ENCODE measurements at regions not wholly inside any gene's neighbourhood (a gene's known extent, or its start where the extent isn't known, plus 50 kb on each side); places are given as distances from the start of the nearest gene placed in this dataset.
"Not testable (repeated sequence)": the region's sequence is repeated elsewhere in the genome, so short reads cannot be mapped to it uniquely, and the experiment has no call there.

GRCh38 chr6:14390805-14391204, 273.2 kb downstream of the CD83 start:
- DNase-seq (ENCODE audit: low read depth in 2 of 2): no peak

GRCh38 chr6:14393910-14394309, 276.3 kb downstream of the CD83 start:
- DNase-seq (ENCODE audit: low read depth in 2 of 2): no peak

GRCh38 chr6:14396392-14396791, 278.8 kb downstream of the CD83 start:
- DNase-seq (ENCODE audit: low read depth in 2 of 2): no peak

- no peak for DNase-seq (ENCODE audit: low read depth in 2 of 2)
Observed at GRCh38 chr6:14396826-14397517, 279.4 kb downstream of the CD83 start.

- DNase-seq (ENCODE audit: low read depth in 2 of 2): no peak
Observed at GRCh38 chr6:14397518-14397901, 279.9 kb downstream of the CD83 start.

- no peak for DNase-seq (ENCODE audit: low read depth in 2 of 2)
Observed at GRCh38 chr6:14398953-14399352, 281.4 kb downstream of the CD83 start.

- DNase-seq (ENCODE audit: low read depth in 2 of 2): no peak
Observed at GRCh38 chr6:14399635-14400034, 282.1 kb downstream of the CD83 start.

- DNase-seq (ENCODE audit: low read depth in 2 of 2): no peak
Observed at GRCh38 chr6:14401246-14401645, 283.7 kb downstream of the CD83 start.

GRCh38 chr6:14406614-14407331, 289.2 kb downstream of the CD83 start:
- DNase-seq (ENCODE audit: low read depth in 2 of 2): no peak

GRCh38 chr6:14408446-14408845, 290.9 kb downstream of the CD83 start:
- DNase-seq (ENCODE audit: low read depth in 2 of 2): no peak

- no peak for DNase-seq (ENCODE audit: low read depth in 2 of 2)
Observed at GRCh38 chr6:14412026-14412425, 294.5 kb downstream of the CD83 start.

- DNase-seq (ENCODE audit: low read depth in 2 of 2): no peak
Observed at GRCh38 chr6:14415452-14415851, 297.9 kb downstream of the CD83 start.

- DNase-seq (ENCODE audit: low read depth in 2 of 2): no peak
Observed at GRCh38 chr6:14417377-14417776, 299.8 kb downstream of the CD83 start.

GRCh38 chr6:14419224-14419623, 301.7 kb downstream of the CD83 start:
- DNase-seq (ENCODE audit: low read depth in 2 of 2): not testable (repeated sequence)

- DNase-seq (ENCODE audit: low read depth in 2 of 2): no peak
Observed at GRCh38 chr6:14422061-14422460, 304.5 kb downstream of the CD83 start.

GRCh38 chr6:14422917-14423316, 305.3 kb downstream of the CD83 start:
- DNase-seq (ENCODE audit: low read depth in 2 of 2): no peak

- DNase-seq (ENCODE audit: low read depth in 2 of 2): no peak
Observed at GRCh38 chr6:14423330-14423729, 305.8 kb downstream of the CD83 start.

- no peak for DNase-seq (ENCODE audit: low read depth in 2 of 2)
Observed at GRCh38 chr6:14423955-14424354, 306.4 kb downstream of the CD83 start.

- no peak for DNase-seq (ENCODE audit: low read depth in 2 of 2)
Observed at GRCh38 chr6:14425805-14426204, 308.2 kb downstream of the CD83 start.

- DNase-seq (ENCODE audit: low read depth in 2 of 2): no peak
Observed at GRCh38 chr6:14426281-14426680, 308.7 kb downstream of the CD83 start.

- no peak for DNase-seq (ENCODE audit: low read depth in 2 of 2)
Observed at GRCh38 chr6:14428269-14428668, 310.7 kb downstream of the CD83 start.

- DNase-seq (ENCODE audit: low read depth in 2 of 2): no peak
Observed at GRCh38 chr6:14429396-14429795, 311.8 kb downstream of the CD83 start.

GRCh38 chr6:14430218-14430617, 312.6 kb downstream of the CD83 start:
- no peak for DNase-seq (ENCODE audit: low read depth in 2 of 2)

Measured in stimulated activated CD4-positive, alpha-beta T cell treated with anti-CD3 and anti-CD28 coated beads, Interleukin-1b, Interleukin-23, amount 100 ng/mL, for 1 hour (primary cell).